ENCODE measurements at regions not wholly inside any gene's neighbourhood (a gene's known extent, or its start where the extent isn't known, plus 50 kb on each side); places are given as distances from the start of the nearest gene placed in this dataset.

GRCh38 chr1:78410643-78411042 lies 80.1 kb upstream of the PTGFR start (continued):
- TF ChIP-seq KLF1 (tag; IDR thresholded peaks at IDR 0.05) = no peak
- TF ChIP-seq SAFB2 (IDR thresholded peaks at IDR 0.05; ENCODE audit: borderline replicate concordance, low read depth, low read length, severe bottlenecking) = no peak
- no peak for TF ChIP-seq CBFA2T3 (IDR thresholded peaks at IDR 0.05)
- TF ChIP-seq TBL1XR1 (IDR thresholded peaks at IDR 0.05; ENCODE audit: low read length in 2 of 2) = no peak
- no peak for TF ChIP-seq HBP1 (CRISPR knock-in tag; IDR thresholded peaks at IDR 0.05)
- no peak for TF ChIP-seq TRIM24 (IDR thresholded peaks at IDR 0.05)
- no peak for TF ChIP-seq MYNN (IDR thresholded peaks at IDR 0.05)
- TF ChIP-seq MYNN (CRISPR knock-in tag; IDR thresholded peaks at IDR 0.05) = no peak
- TF ChIP-seq FOXO4 (CRISPR knock-in tag; IDR thresholded peaks at IDR 0.05) = no peak
- no peak for TF ChIP-seq EP300 (IDR thresholded peaks at IDR 0.05; ENCODE audit: low read length)
- TF ChIP-seq SRSF7 (optimal IDR thresholded peaks at IDR 0.05; ENCODE audit: low read depth, low read length) = no peak
- no peak for TF ChIP-seq ZNF609 (CRISPR knock-in tag; IDR thresholded peaks at IDR 0.05; ENCODE audit: borderline replicate concordance)

Measured in K562 (cell line).